GM19455 (cell line): ENCODE measurements at regions not wholly inside any gene's neighbourhood (a gene's known extent, or its start where the extent isn't known, plus 50 kb on each side); places are given as distances from the start of the nearest gene placed in this dataset.

Experiments
- ATAC-seq: cut with Tn5 transposase; IDR thresholded peaks from one replicate; pipeline ENCODE4 v1.9.1; 2021; ENCODE audit not compliant: unreplicated experiment

- no peak for ATAC-seq
Measured at GRCh38 chr10:2284071-2284470, 546.7 kb upstream of the ADARB2 start.

GRCh38 chr10:2282202-2282601 lies 544.9 kb upstream of the ADARB2 start:
- ATAC-seq = no peak

GRCh38 chr10:2280713-2281300 lies 543.5 kb upstream of the ADARB2 start:
- ATAC-seq = no peak

GRCh38 chr10:2279711-2280110 lies 542.4 kb upstream of the ADARB2 start:
- ATAC-seq = no peak

GRCh38 chr10:2278363-2278762 lies 541.0 kb upstream of the ADARB2 start:
- ATAC-seq = no peak

GRCh38 chr10:2263561-2263960 lies 526.2 kb upstream of the ADARB2 start:
- ATAC-seq = no peak

GRCh38 chr10:2262878-2263277 lies 525.6 kb upstream of the ADARB2 start:
- no peak for ATAC-seq

GRCh38 chr10:2262333-2262732 lies 525.0 kb upstream of the ADARB2 start:
- no peak for ATAC-seq

- no peak for ATAC-seq
Measured at GRCh38 chr10:2256241-2256640, 518.9 kb upstream of the ADARB2 start.

- no peak for ATAC-seq
Measured at GRCh38 chr10:2252096-2252495, 514.8 kb upstream of the ADARB2 start.

GRCh38 chr10:2251631-2252030 lies 514.3 kb upstream of the ADARB2 start:
- no peak for ATAC-seq

- no peak for ATAC-seq
Measured at GRCh38 chr10:2246747-2247146, 509.4 kb upstream of the ADARB2 start.

GRCh38 chr10:2245580-2245979 lies 508.3 kb upstream of the ADARB2 start:
- no peak for ATAC-seq

- ATAC-seq = no peak
Measured at GRCh38 chr10:2244471-2244870, 507.1 kb upstream of the ADARB2 start.

- ATAC-seq = no peak
Measured at GRCh38 chr10:2236876-2237275, 499.6 kb upstream of the ADARB2 start.

- no peak for ATAC-seq
Measured at GRCh38 chr10:2232479-2232878, 495.2 kb upstream of the ADARB2 start.

GRCh38 chr10:2230478-2230877 lies 493.2 kb upstream of the ADARB2 start:
- no peak for ATAC-seq

GRCh38 chr10:2228320-2228901 lies 491.1 kb upstream of the ADARB2 start:
- no peak for ATAC-seq

GRCh38 chr10:2225609-2226008 lies 488.3 kb upstream of the ADARB2 start:
- no peak for ATAC-seq

GRCh38 chr10:2223548-2224320 lies 486.4 kb upstream of the ADARB2 start:
- no peak for ATAC-seq

GRCh38 chr10:2222631-2223030 lies 485.3 kb upstream of the ADARB2 start:
- ATAC-seq = no peak

- ATAC-seq = no peak
Measured at GRCh38 chr10:2214805-2215204, 477.5 kb upstream of the ADARB2 start.
